HG03280 (cell line): ENCODE measurements at regions not wholly inside any gene's neighbourhood (a gene's known extent, or its start where the extent isn't known, plus 50 kb on each side); places are given as distances from the start of the nearest gene placed in this dataset.

ENCODE experiments used
- ATAC-seq: cut with Tn5 transposase; IDR thresholded peaks from one replicate; pipeline ENCODE4 v1.9.1; 2021; ENCODE audit warnings: mild to moderate bottlenecking, moderate library complexity; ENCODE audit not compliant: unreplicated experiment

DNA sequence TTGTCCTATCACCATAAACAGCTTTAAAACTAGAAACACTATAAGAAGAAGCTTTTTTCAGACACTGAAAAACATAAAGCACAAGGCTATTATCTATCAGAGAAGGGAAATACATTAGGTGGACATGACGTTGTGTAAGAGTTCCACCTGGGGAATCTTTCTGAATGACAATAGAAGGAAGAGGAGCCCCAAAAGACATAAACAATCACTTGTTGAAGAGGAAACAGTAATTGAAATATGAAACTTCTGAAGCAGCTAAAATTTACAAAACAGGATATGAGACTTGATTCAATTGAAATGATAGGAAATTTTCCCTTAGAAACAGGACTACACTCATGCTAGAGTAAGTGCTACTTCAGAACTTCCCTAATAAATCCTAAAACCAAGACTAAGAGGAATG lies 933.6 kb downstream of the EFNA5 start:
- no peak for ATAC-seq

DNA sequence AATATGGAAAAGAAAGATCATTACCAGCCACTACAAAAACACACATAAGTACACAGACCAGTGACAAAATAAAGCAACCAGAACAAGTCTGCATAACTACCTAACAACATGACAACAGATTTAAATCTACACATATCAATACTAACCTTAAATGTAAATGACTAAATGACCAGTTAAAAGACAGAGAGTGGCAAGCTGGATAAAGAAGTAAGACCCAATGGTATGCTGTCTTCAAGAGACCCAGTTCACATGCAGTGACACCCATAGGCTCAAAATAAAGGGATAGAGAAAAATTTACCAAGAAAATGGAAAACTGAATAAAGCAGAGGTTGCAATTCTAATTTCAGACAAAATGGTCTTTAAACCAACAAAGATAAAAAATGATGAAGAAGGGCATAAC lies 938.1 kb downstream of the EFNA5 start:
- no peak for ATAC-seq

DNA sequence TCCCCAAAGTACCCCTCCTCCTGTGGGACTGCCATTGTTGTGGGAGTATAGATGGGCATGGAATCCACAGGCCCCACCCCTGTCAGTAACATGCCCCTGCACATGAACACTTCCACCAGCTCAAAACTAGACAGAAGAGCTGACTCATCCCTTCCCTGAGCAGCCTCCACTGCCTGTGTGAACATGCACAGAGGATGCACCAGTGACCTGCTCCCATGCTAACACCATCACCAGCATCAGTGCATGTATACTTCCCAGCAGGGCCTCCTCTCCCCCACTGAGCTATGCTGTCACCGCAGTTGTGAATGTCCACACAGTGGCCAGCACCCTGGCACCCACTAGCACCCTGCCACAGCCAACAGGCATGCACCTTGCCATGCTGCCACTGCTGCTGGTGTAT lies 939.8 kb downstream of the EFNA5 start:
- ATAC-seq: no peak

DNA sequence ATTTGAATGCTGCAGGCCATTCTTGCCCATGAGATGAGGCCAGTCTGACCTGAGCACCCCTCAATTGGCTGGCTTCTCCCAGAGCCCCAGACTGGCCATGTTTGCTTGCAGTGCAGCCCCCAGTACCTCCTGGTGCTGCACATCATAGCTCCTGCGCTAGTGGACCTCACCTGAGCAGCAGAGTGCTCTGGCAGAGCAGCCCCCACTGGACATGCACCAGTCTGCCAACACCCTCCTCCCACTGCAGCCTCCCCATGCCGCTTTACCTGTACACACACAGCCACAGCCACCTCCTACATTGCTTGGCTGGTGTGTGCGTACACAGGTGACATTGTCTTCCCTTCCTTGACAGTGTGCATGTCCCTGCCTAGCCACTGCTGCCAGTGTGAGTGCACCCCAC lies 940.2 kb downstream of the EFNA5 start:
- no peak for ATAC-seq

DNA sequence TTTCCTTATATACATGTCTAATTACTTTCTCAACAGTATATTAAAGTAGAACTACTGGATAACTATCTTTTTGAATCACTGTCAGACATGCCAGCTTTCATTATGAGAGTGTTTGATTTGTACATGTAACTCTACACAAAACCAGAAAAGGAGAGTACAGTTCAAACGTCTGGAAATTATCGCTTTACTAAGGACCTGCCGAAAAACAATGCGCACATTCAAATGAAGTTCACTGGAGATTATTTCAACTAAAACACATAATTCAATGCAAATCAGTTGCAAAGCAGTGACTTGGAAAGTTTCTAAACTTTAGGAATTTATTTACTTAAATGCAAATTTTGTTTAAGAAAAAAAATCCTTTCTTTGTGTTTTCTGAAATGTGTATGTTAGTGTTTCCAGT lies 942.5 kb downstream of the EFNA5 start:
- no peak for ATAC-seq

DNA sequence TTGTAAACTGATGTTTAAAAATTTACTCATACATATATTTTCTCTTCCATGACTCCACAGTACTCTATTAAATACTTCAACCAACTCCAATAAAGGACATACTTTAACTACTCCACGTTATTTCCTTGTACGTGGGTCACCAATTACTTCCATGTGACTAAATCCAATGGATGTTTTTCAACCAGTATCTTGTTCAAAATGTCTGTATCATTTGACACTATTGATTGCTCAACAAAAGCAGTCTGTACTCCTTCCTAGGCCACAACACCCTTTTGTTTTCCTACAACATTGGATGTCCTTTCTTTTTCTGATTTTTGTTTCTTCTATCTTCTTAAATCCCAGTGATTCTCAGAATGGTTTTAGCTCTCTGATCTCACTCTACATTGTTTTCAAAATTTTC lies 943.7 kb downstream of the EFNA5 start:
- no peak for ATAC-seq

DNA sequence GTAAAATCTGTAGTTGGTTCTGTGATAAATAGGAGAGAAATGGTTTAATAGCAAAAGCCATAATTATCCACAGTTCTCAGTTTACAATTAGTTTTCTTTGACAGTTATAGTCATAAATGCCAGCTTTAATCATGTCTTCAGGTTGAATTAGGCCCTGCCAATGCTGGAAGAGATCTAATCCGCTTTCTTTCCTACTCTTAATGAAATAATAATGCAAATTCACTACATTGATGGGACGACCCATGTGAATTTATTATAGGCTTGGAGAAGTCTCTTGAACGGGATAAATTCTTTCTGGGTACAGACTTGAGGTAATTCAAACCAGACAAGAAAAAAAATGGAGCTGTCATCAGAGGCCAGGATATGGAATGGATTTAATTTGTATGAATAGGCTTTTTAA lies 950.4 kb downstream of the EFNA5 start:
- no peak for ATAC-seq

DNA sequence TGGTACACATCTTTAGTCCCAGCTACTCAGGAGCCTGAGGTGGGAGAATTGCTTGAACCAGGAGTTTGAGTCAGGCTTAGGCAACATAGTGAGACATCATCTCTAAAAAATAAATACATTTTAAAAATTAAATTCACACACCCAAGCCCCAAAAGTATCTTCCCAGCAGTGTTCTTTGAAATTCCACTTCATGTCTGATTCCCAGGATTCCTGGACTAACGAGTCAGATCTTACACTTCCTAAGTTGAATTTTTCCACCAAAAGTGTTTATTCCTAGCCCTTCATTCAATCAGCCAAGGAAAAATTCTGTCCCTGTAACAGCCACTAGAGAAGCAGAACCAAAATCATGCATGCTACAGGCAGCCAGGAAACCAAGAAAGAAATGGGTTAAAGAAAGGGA lies 970.9 kb downstream of the EFNA5 start:
- ATAC-seq: no peak

DNA sequence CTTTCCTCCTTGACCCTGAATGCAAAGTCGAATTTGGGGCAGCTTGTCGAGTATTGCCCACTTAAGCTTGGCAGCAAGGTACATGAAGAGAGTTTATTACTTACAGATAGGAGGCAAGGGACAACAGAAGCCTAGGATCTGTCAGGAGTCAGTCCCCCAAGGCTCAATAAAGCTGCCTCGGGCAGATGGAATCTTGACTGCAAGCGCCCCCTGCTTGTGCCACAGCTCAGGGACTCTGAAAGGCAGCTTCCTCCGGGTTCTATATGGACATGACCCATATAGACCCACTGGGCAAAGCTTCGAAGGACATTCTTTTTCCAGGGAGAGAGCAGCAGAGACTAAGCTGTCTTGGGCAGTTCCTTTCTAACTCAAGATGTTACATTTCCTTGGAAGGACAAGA lies 971.5 kb downstream of the EFNA5 start:
- ATAC-seq: no peak

DNA sequence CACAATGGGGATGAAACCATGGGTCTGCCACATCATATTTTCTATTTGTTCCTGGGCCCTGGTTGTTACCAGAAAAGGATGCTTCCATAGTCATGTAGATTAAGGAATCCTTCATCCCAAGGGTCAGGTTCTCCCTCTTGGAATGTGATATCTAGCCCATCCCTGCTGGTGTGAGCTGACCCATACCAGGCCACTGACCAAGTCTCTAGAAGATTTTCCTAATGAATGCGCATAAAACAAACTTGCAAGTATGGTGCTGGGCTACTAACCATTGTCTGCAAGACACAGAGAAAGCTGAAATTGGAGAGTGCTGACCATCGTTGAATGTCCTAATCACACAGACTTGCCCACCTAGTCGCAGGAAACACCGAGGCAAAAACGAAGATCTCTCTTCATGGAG lies 972.6 kb downstream of the EFNA5 start:
- no peak for ATAC-seq

DNA sequence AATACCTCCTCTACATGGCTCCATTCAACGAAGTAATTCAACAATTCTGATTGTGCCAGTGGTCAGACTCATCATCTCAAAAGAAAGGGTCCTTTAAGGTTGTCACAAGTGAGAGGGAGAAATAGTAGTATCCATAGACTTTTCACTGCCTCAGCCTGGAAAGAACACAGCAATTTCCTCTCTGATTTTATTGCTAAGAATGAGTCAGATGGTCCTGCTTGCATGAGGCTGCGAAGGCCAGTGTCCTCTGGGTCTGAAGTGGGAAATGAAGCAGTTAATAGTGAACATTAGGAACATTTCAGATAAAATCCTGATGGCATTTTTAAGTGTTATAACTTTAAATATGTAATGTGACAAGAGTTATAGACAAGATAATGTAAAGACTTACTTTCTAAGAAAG lies 979.0 kb downstream of the EFNA5 start:
- ATAC-seq: no peak

DNA sequence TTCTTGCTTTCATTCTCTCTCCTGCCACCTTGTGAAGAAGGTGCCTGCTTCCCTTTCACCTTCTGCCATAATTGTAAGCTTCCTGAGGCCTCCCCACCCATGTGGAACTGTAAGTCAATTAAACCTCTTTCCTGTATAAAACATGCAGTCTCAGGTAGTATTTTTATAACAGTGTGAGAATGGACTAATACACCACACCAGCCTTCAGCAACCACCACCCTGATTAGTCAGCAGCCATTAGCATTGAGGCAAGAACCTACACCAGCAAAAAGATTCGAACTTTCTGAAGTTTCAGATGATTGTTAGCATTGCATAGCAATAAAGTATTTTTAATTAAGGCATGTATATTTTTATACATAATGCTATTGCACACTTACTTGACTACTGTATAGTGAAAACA lies 980.2 kb downstream of the EFNA5 start:
- ATAC-seq: no peak

DNA sequence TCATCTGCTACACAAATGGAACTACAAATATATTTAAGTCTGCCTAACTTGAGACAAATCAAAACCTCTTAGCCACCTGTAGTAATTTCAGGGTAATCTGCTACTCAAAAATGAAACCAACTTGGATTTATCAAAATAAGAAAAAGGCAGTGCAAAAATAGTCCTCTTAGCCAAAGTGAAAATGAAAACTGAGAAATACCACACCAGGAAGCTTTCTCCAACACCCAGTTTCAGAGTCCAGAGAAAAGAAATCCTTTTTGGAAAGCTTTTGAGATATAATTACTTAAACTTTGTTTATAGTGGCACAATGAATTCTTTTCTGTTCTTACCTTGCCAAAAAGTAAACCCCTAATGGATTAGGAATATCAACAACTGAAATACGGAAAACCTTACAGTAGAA lies 990.4 kb downstream of the EFNA5 start:
- no peak for ATAC-seq

DNA sequence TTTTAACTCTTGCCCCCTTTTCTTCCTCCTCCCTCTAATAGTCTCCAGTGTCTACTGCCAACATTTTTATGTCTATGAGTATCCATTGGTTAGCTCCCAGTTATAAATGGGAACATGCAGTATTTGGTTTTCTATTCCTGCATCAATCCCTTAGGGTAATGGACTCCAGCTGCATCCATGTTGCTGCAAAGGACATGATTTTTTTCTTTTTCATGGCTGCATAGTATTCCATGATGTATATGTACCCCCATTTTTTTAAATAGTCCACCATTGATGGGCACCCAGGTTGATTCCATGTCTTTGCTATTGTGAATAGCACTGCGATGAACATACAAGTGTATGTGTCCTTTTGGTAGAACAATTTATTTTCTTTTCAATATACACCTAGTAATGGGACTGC lies 993.7 kb downstream of the EFNA5 start:
- no peak for ATAC-seq

DNA sequence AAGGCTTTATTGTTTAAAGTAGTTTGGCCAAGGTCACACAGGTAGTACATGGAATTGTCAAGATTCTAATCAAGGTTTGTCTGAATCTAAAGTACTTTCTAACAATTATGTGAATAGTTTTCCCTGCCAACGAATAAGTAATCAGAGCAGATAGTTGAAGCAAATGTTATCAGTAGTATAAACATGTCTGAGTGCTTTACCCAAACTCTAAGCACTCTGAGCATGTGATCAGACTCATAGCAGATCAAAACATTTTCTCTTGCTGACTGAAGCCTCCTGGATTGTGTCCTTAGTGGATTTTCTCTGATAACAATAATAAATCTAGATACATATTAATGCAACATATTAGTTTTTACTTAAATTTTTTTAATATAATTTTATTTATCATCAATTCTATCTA lies 995.0 kb downstream of the EFNA5 start:
- no peak for ATAC-seq

DNA sequence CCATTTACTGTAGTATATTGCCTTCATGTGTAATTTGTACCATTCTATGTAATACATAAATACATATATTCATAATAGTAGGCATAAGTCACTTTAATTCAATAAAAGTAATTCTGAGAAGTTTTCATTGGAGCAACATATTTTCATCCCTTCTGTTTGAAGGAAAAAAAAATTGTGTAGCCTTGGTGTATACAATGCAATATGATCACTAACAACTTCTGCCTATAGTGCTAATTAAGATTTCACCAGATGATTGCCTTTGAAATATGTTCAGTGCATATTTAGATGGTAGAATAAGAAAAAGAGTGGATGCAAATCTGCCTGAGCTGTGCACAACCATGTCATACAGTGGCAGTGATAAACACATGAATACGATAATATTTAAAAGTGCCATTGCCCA lies 996.8 kb downstream of the EFNA5 start:
- ATAC-seq: no peak

DNA sequence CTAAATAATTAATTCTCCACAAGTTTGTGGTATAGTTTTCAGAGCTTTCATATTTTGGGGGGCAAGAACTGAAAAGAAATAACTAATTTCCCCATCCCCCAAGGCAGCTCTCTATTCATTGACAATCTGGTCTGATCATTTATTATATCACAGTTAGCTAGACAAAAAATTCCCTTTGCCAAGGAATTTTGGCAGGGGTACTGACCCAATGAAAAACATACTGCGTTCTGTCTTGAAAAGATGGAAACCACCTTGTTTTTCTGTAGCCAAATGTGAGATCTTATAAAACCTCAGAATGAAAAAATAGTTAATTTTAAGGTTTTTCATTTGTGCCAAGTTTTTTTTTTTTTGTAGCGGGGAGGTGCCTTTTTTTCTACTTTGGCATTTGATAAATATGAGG lies 1008.9 kb downstream of the EFNA5 start:
- no peak for ATAC-seq

DNA sequence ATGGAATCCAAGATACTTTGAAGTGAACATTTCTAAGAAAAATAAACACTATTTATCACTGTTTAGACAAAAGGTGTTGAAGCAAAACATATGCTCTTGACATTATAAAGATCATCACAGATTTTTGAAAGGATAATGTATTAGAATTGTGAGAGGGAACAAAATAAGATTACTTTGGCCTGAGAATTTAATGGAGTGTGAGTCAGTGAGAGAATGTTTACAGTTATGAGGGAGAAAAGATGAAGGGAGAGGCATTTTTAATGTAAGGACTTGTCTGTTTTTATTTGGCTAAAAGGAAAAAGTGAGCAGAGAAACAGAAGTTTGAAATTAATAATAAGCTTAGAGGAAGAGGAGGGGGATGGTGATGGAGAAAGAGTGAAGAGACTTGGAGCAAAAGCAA lies 1010.1 kb downstream of the EFNA5 start:
- no peak for ATAC-seq

DNA sequence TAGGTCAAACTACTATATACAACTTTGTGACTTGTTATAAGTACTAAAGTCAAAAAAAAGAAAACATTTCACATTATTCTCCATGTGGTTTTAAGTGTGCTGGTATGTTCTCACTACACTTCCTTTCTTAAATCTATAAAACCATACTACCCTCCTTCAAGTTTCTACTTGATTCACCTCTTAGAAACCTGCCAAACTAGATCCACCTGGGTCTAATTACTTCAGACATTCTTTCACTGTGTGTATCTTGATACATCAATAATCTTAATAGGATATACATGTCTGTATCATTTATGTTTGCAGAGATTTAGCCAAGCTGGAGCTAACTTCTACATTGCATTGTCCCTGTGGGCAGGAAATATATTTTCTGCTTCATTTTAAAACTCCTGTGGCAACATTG lies 1012.6 kb downstream of the EFNA5 start:
- no peak for ATAC-seq

DNA sequence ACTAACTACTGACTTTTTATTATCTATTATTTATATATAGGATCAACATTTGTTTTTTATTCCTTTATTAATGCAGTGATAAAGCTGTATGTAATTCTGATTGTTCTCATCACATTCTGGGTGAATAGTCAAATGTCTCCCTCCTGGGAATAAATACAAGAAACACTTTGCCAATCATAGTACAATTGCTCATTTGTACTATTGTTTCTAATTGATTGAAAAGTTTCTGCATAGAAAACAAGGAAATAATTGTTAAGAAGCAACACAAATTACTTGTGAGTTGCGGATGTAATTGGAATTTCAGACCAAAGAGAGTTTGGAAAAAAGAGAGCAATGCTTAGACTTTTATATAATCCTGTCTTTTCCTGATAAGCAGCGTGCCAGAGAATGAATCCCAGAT lies 1013.9 kb downstream of the EFNA5 start:
- ATAC-seq: no peak

DNA sequence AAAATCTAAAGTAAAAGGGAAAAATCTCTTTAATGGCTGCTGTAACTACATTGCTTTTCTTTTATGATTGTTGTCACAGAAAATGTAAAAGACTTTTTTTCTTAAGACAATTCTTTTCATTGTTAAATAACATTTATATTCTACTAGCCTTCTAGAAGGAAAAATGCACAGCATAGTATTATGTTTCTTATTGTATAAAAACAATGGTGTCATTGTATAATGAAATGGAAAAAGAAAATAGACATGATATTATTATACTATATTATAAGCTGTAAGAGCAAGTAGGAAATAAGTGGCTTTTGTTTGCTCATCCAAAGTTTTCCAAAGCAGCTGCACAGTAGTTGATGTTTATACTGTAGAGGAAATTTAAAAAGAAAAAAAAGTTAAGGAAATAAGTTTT lies 1021.7 kb downstream of the EFNA5 start:
- ATAC-seq: no peak

DNA sequence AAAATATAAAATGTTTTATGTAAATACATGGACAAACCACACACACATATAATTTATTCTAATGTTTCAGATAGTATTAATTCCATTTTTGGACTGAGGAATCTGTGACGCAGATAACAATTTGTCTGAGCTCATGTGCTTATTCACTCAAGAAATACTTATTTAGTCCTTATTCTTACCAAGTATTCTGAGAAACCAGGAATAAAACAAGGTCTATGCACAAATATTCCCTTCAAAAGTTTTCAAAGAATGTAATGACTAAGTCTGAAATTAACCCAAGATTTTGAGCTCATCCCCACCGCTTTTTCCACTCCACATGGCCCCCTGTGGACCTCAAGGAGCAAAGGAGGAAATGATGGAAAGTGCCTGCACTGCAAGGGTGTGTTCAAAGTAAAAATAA lies 1022.3 kb downstream of the EFNA5 start:
- no peak for ATAC-seq

DNA sequence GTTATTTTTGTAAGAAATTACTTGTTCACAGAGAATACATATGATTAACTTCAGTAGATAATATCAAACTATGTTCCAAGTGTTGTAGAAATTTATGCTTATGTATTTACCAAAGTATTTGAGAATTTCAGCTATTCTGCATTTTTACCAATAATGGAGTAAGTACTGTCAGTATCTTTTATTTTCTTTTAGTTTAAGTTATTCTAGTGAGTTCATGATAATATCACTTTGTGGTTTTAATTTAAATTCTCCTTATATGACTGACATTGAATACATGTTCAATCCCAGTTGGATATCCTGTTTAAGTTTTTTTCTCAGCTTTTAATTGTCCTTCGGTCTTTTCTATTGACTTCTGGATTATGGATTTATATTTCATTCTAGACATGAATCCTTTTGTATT lies 1024.6 kb downstream of the EFNA5 start:
- no peak for ATAC-seq

DNA sequence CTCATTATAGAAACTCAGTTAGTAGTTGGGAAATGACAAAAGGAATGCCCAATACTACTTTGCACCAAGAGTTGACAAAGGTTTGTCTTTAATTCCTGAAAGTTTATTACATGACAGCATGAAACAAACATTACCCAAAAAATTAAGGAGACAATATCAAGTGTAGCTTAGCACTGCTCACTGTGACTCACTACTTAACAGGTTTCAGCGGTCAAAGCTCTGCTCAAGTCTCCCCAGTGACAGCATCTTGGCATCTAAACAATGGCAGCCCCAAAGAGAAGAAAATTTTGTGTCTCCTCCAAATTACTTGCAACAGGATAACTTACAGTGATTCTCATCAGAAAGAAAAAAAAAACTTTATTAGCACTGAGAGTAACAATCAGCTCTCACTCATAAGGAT lies 1030.2 kb downstream of the EFNA5 start:
- ATAC-seq: no peak
